ENCODE measurements at regions not wholly inside any gene's neighbourhood (a gene's known extent, or its start where the extent isn't known, plus 50 kb on each side); places are given as distances from the start of the nearest gene placed in this dataset.

DNA sequence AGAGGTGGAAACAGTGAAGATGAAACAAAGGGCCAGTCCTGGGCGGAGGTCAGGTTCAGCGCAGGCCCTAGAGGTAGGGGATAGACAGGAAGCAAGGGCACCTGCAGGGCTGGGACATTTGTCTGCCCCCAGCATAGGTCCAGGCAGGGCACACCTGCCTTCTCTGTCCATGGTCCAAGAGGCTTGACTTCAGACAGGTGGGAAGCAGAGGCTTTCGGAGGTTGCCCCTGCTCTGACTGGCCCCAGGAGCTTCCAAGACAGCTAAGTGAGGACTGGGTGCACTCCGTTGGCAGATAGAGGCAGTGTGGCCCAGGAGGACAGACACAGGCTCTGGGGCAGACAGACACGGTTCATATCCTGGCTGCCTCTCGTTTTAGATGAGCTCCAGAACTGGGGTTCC is 71.6 kb upstream of the GRB10 start:
- H2AFZ ChIP-seq: no peak overlapping the region
- H3K4me1 ChIP-seq: no peaks in the 10 kb centered on the region
- no peaks in the 10 kb centered on the region for H3K9me3 ChIP-seq (ENCODE audit: control insufficient read depth, low read length)
- H3K4me3 ChIP-seq (ENCODE audit: low read depth, low read length): no peak overlapping the region
- TF ChIP-seq, protein P1, sequence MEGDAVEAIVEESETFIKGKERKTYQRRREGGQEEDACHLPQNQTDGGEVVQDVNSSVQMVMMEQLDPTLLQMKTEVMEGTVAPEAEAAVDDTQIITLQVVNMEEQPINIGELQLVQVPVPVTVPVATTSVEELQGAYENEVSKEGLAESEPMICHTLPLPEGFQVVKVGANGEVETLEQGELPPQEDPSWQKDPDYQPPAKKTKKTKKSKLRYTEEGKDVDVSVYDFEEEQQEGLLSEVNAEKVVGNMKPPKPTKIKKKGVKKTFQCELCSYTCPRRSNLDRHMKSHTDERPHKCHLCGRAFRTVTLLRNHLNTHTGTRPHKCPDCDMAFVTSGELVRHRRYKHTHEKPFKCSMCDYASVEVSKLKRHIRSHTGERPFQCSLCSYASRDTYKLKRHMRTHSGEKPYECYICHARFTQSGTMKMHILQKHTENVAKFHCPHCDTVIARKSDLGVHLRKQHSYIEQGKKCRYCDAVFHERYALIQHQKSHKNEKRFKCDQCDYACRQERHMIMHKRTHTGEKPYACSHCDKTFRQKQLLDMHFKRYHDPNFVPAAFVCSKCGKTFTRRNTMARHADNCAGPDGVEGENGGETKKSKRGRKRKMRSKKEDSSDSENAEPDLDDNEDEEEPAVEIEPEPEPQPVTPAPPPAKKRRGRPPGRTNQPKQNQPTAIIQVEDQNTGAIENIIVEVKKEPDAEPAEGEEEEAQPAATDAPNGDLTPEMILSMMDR (IDR thresholded peaks at IDR 0.05): no peak
- H3K27me3 ChIP-seq (ENCODE audit: control insufficient read depth, insufficient read depth, low read length): no peaks in the 10 kb centered on the region
- no peak overlapping the region for H3K4me2 ChIP-seq (ENCODE audit: low read length)
- no peaks in the 10 kb centered on the region for H3K79me2 ChIP-seq
- no peaks in the 10 kb centered on the region for H3K36me3 ChIP-seq (ENCODE audit: control insufficient read depth, insufficient read depth, low read length)
- H3K27ac ChIP-seq: no peak overlapping the region
- H3K9ac ChIP-seq: no peak overlapping the region

DNA sequence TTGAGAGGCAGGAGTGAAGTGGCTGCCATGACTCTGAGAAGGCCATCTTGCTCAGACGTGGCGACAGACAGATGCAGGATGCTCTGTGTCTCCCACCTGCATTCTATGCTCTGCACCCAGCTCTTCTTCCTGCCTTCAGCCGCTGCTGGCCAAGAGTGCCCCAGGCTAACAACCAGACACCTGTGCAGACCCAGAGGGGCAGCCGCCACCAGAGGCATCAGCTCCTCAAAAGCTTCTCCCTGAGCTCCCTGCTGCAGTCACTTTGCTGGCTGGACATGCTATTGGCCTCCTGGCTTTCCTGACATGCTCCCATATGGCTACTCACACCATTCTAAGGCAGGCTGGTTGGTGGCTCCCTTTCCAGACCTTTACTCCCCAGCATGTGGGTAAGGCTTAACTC is 70.6 kb upstream of the GRB10 start:
- Histone ChIP-seq H3K36me3 (ENCODE audit: control insufficient read depth, insufficient read depth, low read length) (no peaks in the 10 kb centered on the region), H3K4me2 (ENCODE audit: low read length) (no peak overlapping the region), H3K4me3 (ENCODE audit: low read depth, low read length) (no peak overlapping the region), H3K27me3 (ENCODE audit: control insufficient read depth, insufficient read depth, low read length) (no peaks in the 10 kb centered on the region), H3K9ac (no peak overlapping the region), H3K27ac (no peak overlapping the region), H3K79me2 (no peaks in the 10 kb centered on the region), H3K4me1 (no peaks in the 10 kb centered on the region), H3K9me3 (ENCODE audit: control insufficient read depth, low read length) (no peaks in the 10 kb centered on the region), H2AFZ (no peak overlapping the region)
- TF ChIP-seq, protein P1 (IDR thresholded peaks at IDR 0.05): no peak

DNA sequence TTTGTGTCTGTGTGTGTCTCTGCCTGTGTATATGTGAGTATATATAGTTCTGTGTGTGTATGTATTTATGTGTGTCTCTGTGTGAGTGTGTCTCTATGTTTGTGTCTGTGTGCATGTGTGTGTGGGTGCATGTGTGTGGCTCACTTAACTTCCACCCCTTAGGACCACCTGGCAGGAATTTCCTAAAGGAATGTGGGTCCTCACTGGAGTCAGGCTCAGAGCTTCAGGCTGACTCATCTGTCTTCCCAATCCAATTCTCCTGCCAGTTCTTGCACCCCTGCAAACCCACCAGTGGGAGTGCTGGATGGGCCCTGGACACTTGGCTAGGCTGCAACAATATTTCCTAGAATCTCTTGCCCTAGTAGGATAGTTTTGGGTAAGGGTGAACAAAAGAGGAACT is 70.2 kb upstream of the GRB10 start:
- no peak overlapping the region for H3K9ac ChIP-seq
- TF ChIP-seq, protein P1 (IDR thresholded peaks at IDR 0.05): no peak
- H3K9me3 ChIP-seq (ENCODE audit: control insufficient read depth, low read length): no peaks in the 10 kb centered on the region
- no peak overlapping the region for H2AFZ ChIP-seq
- no peak overlapping the region for H3K4me3 ChIP-seq (ENCODE audit: low read depth, low read length)
- no peaks in the 10 kb centered on the region for H3K79me2 ChIP-seq
- no peak overlapping the region for H3K4me2 ChIP-seq (ENCODE audit: low read length)
- no peak overlapping the region for H3K27ac ChIP-seq
- no peaks in the 10 kb centered on the region for H3K27me3 ChIP-seq (ENCODE audit: control insufficient read depth, insufficient read depth, low read length)
- no peaks in the 10 kb centered on the region for H3K4me1 ChIP-seq
- no peaks in the 10 kb centered on the region for H3K36me3 ChIP-seq (ENCODE audit: control insufficient read depth, insufficient read depth, low read length)

DNA sequence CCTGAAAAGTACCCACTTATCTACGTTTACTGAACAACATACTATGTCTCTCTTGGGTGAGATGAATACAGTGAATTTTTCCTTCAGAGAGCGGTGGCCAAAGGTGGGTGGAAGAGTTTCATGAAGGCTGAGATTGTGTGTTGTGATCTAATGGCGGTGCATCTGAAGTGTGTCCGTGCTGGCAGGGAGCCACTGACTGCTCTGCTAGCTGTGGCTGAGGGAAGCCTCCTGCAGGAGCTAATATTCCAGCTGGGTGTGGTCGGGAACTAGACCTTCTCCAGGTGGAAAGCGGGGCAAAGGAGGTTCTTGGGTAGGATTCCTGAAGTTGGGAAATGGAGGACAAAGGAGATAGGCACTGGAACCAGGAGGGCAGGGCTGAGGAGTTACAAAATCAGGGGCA is 69.2 kb upstream of the GRB10 start:
- TF ChIP-seq, protein P1 (IDR thresholded peaks at IDR 0.05): no peak

DNA sequence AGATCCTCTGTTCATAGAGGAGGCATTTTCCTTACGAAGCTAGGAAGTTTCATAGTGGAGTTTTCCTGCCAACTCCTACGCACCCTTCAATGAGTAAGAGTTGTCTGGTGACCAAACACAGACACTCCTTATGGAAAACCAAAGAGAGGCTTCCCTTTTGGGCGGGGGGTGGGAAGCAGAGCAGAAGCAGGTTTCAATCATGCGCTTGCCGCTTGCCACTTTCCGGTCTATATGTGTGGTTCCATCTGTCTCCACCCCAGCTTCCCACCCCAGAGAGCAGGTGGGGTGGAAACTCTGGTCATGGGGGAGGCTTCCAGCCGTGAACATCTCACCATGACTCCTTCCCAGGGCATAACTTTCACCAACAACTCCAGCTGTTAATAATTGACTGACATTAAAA is 68.8 kb upstream of the GRB10 start:
- TF ChIP-seq, protein P1 (IDR thresholded peaks at IDR 0.05): no peak

More for the DNA sequence above, 69.2 kb upstream of the GRB10 start:
- Histone ChIP-seq H3K27me3 (ENCODE audit: control insufficient read depth, insufficient read depth, low read length) (no peaks in the 10 kb centered on the region), H3K79me2 (no peaks in the 10 kb centered on the region), H3K27ac (no peak overlapping the region), H2AFZ (no peak overlapping the region), H3K4me3 (ENCODE audit: low read depth, low read length) (no peak overlapping the region), H3K4me2 (ENCODE audit: low read length) (no peak overlapping the region), H3K9me3 (ENCODE audit: control insufficient read depth, low read length) (no peaks in the 10 kb centered on the region), H3K9ac (no peak overlapping the region), H3K4me1 (no peaks in the 10 kb centered on the region), H3K36me3 (ENCODE audit: control insufficient read depth, insufficient read depth, low read length) (no peaks in the 10 kb centered on the region)

More for the DNA sequence above, 68.8 kb upstream of the GRB10 start:
- no peaks in the 10 kb centered on the region for H3K4me1 ChIP-seq
- no peaks in the 10 kb centered on the region for H3K27me3 ChIP-seq (ENCODE audit: control insufficient read depth, insufficient read depth, low read length)
- no peaks in the 10 kb centered on the region for H3K79me2 ChIP-seq
- no peak overlapping the region for H2AFZ ChIP-seq
- no peak overlapping the region for H3K4me2 ChIP-seq (ENCODE audit: low read length)
- no peak overlapping the region for H3K27ac ChIP-seq
- H3K9me3 ChIP-seq (ENCODE audit: control insufficient read depth, low read length): no peaks in the 10 kb centered on the region
- H3K9ac ChIP-seq: no peak overlapping the region
- no peak overlapping the region for H3K4me3 ChIP-seq (ENCODE audit: low read depth, low read length)
- H3K36me3 ChIP-seq (ENCODE audit: control insufficient read depth, insufficient read depth, low read length): no peaks in the 10 kb centered on the region
